GM19468 (cell line): ENCODE measurements at regions not wholly inside any gene's neighbourhood (a gene's known extent, or its start where the extent isn't known, plus 50 kb on each side); places are given as distances from the start of the nearest gene placed in this dataset.

Experiments
- ATAC-seq: cut with Tn5 transposase; IDR thresholded peaks from one replicate; pipeline ENCODE4 v1.9.1; 2021; ENCODE audit warnings: mild to moderate bottlenecking, moderate library complexity, moderate number of reproducible peaks; ENCODE audit not compliant: unreplicated experiment; ENCODE audit errors: extremely low read depth

DNA sequence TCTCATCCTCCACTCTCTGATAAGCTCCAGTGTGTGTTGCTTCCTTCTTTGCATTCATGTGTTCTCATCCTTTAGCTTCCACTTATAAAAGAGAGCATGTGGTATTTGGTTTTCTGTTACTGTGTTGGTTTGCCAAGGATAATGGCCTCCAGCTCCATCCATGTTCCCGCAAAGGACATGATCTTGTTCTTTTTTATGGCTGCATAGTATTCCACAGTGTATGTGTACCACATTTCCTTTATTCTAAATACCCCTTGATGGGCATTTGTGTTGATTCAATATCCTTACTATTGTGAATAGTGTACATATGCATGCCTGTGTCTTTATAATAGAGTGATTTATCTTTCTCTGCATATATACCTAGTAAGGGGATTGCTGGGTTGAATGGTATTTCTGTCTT lies 155.1 kb downstream of the DCK start:
- ATAC-seq: no peak

DNA sequence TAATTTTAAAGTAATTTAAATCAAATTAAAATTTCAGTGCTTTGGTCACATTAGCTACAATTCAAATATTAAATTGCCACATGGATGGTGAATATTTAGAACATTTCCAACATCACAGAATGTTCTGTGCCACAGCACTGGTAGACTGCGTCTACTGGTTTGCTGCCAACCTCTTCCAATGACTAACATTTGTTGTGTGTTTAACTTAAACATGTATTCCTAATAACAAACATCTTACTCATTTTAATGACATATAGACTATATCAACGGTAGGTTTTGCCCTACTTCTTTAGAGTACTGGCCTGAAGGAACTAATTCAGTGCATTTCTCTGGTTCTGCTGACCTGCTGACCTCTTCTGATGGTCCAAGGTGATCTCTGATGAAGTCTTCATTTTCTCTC lies 157.6 kb downstream of the DCK start:
- ATAC-seq: no peak

DNA sequence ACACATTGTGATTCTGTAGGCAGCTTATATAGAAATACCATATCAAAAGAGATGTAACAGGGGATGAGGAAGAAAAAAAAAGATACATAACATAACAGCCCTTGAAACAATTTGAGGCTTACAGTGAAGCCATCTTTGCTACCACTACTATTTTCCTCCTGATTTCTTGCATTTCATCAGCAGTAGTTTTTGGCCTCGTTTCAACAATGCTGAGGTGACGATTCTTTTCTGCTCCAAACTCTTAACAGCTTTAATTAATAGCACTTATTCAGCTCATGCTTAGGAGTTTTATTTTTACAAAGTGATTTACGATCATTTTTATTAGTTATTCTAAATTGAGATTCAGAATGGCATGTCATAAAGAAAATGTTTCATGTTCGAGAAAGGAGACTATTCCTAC lies 163.2 kb downstream of the DCK start:
- ATAC-seq: no peak

DNA sequence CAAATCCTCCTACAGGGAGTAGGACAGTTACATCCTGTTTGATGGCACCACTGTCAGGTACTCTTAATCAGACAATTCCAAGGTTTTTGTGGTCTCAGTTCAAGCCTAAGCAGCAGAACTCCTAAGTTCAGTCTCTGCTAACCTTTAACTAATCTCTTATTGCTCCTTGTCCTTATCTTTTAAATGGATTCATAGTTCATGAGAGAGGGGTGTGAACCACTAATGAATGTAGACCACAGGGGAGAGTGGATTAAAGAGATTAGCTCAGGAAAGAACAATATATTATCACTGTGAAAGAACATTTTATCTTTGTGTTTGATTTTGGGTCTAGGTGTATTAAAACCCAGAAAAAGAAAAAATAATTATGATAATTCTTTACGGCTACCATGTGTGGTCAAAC lies 168.9 kb downstream of the DCK start:
- ATAC-seq: no peak

DNA sequence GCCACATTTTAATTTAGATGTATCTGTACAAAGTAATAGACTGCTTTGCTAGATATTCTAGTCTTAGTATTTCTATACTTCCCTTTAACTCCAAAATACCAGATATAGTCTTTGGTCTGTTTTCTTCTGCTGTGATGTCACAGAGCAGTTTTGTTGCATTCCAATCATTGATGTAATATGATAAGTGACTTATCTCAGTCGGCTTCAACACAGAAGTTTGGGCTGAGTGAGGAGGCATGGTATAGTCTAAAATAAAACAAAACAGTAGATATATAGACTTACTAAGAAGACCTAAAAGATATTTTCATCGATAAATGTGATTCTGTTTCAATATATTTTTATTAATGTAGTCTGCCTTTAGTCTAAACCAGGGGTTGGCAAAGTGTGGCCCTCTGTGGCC lies 169.9 kb downstream of the DCK start:
- ATAC-seq: no peak

DNA sequence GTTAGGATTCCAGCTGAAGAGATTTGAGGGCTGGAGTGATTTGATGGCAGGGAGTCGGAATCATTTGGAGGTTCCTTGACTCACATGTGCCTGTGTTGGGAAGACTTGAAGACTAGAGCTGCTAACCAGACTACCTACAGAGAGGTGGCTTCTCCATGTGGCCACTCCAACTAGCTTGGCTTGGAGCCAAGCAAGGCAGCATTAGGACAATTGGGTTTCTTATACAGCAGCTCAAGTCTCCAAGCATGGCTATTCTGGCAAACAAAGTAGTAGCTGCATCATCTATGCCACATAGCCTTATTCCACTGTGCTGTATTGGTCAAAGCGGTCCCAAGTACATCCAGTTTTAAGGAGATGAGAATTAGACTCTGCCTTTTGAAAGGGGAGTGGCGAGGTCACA lies 171.7 kb upstream of the SLC4A4 start:
- no peak for ATAC-seq

DNA sequence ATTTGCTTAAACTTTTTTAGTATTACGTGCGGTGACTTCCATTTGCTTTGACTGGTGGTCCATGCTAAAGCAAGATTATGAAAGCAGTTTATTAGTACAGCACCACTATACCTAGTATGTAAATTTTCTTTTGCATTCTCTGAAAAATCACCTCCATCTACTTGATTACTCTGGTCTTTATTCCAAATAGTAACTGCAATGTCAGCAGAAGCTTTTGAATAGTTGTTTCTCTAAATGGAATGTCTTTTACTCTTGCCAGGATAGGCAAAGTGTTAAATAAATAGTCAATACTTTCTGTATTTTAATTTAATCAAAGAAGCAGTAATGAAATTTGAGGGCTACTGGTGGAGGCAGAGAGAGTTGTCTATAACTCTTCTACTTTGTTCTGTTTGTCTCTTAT lies 167.2 kb upstream of the SLC4A4 start:
- no peak for ATAC-seq

DNA sequence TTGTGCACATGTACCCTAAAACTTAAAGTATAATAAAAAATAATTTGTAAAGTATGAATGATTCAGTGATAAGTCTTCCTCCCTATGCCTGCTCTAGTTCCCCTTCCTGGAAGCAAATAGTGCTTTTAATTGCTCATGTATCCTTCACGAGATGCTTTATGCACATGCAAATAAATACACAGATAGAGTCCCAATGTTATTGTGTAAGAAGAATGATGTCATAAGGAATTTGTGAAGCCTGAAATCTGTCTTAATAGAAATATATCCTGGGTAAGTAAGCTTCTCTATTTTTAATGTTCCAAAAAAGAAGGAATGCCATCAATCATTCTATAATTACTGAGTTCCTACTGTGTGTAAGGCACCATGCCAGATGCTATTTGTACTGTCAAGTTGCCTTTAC lies 157.5 kb upstream of the SLC4A4 start:
- ATAC-seq: no peak

DNA sequence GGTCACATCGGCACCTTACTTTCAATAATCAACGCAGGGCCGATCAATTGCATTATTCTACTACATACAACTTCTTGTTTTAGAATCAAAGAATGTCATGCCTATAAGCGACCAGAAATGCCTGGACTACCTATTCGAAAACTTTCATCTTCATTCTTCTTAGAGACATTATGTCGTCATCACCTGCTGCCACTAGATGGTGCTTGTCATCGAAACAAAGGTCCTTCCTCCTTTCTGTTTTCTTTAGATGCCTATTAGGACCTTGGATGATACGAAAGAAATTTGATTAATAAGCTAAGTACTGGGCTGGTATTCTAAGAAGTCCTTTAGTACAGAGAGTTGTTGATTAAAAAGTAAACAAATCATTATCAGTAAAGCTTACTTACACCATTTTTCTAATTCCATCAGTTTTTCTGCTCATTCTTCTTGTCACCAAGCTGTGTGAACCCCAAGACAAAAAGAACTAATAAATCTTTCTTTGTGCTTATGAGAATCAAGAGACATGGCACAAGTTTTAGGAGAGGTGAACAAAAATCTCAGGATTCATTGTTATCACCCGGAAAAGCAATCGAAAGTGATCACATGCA lies 154.5 kb upstream of the SLC4A4 start:
- ATAC-seq: peak; percentile 28

DNA sequence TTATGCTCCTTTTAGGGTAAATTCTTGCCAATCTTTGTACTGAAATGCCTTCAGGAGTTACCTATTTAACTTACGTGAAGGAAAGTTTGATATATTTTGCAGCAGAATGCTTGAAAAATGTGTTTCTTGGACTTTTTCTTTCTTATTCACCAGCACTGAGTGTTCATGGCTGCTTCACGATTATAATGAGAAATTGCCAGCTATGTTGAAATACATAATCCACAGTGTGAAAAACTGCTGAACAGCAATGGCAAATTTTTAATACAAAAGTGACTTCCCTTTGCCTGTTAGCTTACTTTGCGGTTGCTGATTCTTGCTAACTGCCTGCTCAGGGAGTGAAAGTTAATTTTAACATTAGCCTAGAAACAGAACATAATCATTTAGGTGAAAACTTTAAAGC lies 153.8 kb upstream of the SLC4A4 start:
- ATAC-seq: no peak

DNA sequence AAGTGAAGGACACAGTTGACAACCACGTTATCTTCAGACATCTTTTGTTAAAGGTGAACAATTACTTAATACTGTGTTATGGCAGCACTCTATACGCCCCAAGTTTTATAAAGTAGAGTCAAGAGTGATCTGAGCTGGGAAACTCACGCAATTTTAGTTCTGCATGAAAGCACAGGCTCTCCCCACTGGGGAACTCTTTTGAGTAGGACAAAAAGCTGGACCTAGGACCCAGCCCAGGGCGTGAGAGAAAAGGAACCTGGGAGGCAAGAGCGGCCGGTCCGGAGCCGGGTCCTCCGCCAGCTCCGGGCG lies 152.6 kb upstream of the SLC4A4 start:
- no peak for ATAC-seq

DNA sequence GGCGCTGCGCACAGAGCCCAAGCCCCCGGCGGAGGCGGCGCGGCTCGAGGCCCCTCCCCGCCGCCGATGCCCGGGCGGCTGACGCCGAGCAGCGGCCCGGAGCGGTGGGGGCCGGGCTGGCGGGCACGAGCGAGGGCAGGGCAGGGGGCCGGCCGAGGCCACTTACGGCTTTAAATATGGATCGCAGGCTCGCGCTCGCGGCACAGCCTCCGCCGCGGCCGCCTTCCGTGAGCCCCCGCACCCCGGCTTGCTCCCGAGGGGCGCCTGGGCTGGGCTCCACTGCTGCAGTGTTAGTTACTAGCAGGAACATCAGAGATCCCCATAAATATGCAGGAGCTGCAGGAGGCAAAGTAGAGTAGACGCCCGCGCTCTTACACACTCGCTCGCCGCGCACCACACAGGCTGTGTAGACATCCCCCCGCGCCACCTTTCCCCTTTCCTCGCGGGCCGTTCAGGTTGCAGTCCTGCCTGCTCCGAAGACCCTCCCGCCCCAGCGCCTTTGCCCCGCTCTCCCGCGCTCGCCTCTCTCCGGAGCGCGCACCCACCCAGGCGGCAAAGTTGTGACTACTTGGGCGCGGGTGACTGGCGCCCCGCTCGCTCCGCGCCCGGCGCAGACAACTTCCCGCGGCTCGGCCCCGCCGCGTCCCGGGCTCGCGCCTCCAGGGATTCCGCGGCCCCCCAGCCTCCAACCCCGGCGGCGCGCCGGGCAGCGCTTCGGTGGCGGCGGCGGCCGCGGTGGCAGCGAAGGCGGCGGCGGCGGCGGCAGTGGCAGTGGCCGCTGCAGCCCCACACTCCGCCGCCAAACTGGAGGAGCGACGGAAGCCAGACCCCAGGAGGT lies 152.0 kb upstream of the SLC4A4 start:
- ATAC-seq: no peak

DNA sequence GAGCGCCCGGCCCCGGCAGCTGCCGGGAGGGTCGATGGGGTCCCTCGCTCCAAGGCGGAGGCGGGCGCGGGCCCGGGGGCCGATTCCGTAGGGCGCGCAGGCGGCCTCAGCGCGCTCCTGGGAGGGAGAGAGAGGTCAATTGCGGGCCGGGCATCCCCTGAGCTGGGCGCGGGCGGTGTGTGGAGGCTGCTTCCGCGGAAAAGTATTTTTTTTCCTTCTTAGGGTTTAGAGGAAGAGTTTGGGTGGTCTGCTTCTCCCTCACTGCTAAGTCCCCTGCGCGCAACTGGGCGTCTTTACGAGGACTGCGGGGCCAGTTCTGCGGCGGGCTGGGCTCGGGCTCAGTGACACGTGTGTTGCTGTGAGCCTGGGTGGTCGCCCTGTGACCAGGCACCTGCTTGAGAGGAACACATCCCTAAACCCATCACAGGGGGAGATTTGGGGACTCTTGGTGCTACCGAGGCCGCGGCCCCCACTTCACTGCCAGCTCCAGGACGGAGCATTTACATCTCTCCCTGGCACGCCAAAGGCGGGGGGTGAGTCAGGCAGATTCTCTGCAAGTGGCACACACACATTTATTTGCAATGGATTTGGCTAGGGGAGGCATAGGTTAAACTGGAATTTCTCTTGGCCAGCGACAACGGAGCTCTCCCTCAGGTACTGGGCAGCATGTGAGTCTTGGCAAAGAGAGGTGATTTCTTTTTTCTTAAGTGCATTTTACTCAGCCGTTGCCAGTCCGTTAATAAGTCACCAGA lies 151.2 kb upstream of the SLC4A4 start:
- no peak for ATAC-seq

DNA sequence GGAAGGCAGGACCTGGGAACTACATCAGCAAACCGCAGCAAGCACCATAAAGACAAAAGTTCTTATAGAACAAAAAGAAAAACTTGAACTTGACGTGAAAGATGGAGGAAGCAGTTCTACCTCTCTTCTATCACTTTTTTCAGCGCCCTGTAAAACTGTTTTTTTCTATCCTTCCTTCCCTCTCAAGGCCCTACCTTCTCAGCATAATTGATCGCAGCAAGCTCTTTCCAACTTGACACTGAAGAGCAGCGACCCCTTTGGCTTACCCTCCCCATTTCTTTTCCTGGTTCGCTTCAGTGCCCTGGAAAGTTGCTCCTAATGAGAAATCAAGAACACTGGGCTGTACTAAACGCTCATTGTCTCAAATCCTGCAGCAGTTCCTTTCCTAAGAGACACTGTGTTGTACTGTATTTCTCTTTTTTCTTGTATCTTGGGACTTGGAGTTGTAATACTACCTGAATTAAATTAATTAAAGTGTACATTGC lies 150.6 kb upstream of the SLC4A4 start:
- no peak for ATAC-seq

DNA sequence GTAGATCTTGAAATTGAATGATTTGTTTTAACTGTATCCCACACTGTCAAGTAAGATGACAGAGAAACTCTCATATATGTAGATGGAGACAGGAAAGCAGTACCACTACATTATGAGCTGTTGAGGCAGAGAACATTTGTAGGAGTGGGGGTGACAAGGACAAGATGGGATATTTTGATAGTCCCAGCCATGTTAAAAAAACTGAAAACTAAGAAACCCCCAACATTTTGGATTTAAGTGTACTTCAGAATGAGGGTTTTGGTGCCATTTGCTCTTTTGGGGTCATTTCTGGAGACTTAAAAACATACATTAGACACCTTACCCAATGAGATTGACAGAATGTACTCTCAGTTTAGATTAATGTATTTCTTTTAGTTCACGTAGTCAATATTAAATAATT lies 149.9 kb upstream of the SLC4A4 start:
- no peak for ATAC-seq

DNA sequence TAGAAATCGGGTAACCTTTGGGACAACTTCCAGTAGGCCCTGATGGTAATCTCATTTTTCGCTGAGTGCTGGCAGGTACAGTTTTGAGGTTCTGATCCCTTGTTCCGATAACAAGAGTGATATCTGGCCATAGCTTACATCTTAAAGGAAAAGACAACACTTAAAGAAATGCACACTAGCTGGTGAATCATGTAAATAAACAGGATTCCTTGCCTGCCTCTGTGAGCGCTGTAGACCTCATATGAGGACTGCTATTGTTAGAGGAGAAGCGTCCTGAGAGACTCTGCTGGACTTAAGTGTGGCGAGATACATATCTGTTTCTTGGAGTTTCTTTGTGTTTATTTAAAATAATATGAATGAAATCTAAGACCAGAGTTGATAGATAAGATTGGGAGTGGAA lies 149.3 kb upstream of the SLC4A4 start:
- no peak for ATAC-seq

DNA sequence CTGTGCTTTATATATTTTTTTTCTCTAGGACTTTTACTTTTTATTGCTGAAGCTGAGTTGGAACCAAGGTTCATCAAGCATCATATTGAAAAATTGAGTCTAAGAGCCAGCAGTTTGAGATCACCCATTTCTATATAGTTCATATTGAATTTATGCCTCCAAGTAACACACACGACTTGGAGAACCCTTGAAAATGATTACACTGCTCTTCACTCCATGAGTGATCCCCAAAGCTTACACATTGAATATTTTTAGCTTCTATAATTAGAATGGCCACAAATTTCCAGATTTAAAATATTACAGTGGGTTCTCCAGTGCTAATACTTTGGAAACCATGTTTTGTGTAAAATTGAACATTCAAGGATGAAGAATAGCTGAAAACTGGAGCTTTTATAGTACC lies 144.4 kb upstream of the SLC4A4 start:
- no peak for ATAC-seq

DNA sequence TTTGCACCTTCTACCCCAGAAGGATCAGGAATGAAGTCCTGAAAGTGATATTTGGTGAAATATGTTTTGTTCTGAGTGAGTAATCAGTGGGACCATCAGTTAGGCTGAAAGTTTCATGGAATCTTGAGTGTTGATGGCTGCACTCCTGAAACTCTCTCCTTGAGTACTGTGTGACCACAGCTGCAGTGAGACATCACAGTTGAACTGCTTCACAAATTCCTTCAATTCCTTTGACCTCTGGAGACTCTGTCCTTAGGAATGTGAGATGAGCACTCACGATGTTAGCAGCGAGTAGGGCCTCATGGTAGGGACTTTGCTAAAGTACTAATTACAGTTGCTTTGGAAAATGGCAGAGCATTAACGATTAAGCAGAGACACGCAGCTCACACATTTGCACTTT lies 142.9 kb upstream of the SLC4A4 start:
- ATAC-seq: no peak

DNA sequence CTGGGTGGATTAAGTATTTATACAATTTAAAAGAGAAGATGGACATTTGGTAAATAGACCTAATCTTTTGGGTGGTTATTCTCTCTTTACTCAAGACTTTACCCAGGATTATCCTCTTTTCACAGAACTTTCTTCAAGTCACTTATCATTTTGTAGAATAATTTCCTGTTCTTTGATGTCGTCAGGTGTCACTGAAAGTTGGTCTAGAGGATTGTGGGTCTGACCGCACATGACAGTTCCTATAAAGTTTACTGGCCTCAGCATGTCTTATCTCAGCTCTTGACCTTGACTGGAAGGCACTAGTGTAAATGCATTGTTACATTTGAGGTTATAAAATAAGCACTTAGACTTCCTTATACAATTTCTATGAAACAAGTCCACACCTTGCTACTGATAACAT lies 139.9 kb upstream of the SLC4A4 start:
- no peak for ATAC-seq

DNA sequence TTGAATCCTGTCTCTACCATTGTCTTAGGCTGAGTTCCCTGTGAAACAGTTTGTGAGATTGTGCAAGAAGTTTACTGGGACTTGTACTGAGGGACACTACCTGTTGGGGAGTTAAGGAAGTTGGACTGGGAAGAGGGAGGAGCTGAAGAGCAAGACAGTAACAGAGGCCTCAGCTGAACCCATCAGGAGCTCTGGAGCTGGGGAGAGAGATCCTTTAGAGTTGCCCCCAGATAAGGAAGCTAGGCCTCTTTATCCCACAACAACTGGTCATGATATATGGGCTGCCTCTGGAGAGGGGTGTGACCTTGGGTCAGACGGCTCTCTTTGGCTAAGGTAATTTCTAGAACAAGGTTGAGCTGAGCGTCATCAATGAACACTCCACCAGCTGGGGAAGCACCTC lies 137.8 kb upstream of the SLC4A4 start:
- ATAC-seq: no peak

DNA sequence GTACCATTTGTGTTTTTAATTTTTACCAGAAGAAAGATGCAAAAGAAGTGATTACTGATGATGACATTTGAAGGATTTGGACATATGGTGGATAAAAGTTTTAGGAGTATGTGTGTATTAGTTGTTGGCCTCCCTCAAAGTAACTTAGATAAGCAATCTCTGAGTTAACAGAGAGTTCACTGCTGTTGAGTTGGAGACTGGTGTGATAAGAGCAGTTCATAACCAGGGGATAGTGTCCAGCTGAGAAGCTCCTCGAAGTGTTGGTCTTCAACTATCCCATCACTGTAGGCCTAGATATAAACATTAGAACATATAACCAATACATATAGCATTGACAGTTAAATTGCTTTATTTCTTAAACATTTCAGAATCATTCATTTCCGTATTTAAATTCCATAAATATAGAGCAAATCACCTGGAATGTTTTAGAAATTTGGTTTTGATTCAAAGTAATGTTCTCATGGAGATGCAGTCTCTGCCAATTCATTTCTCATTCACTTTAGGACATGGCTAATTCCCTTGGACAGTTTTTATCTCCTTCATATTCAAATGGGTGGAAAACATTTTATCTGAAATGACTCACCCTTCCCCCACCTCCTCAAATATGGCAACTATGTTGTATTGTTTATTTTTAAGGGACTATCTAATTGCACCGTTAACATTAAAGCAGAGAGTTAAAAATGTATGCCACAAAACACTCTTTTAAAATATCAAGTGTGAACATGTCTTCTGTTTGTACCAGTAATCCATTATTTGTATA lies 136.8 kb upstream of the SLC4A4 start:
- no peak for ATAC-seq
